ENCODE measurements at regions not wholly inside any gene's neighbourhood (a gene's known extent, or its start where the extent isn't known, plus 50 kb on each side); places are given as distances from the start of the nearest gene placed in this dataset.
"Not testable (repeated sequence)": the region's sequence is repeated elsewhere in the genome, so short reads cannot be mapped to it uniquely, and the experiment has no call there.

DNA sequence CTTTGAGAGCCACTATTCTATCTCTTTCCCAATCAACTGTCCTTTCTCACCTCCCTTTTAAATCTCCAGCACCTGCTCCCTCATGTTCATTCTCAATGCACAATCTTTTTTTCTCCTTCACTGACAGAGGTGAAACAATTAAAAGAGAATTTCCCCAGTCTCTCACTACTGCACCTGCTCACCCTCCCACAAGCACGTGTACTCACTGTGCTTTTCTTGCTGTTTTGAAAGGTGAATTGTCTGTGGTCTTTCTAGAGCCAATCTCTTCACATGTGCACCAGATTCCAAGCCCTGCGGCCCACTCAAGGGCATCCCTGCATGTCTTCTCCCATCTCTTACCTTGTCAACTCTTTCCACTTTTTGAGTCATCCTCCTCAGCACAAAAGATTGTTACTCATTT lies 95.8 kb downstream of the SPDYE17 start:
- TF ChIP-seq CTCF (IDR thresholded peaks at IDR 0.05; ENCODE audit: borderline replicate concordance, extremely low read depth, low read length, poor library complexity, severe bottlenecking); EZH2 (IDR thresholded peaks at IDR 0.05; ENCODE audit: borderline replicate concordance, low read depth, low read length, severe bottlenecking): not testable (repeated sequence)

Measured in DND-41 (cell line).